SU-DHL-6 (cell line): ENCODE measurements at regions not wholly inside any gene's neighbourhood (a gene's known extent, or its start where the extent isn't known, plus 50 kb on each side); places are given as distances from the start of the nearest gene placed in this dataset.

Experiments used
- H2AFZ ChIP-seq: fragments of 200-600 bp; sonication (generic); 2 replicates; pipeline ENCODE4 v1.6.1; 2014; ENCODE audit warnings: low read depth, mild to moderate bottlenecking, moderate library complexity, mixed read lengths, antibody characterized with exemption, low read length; ENCODE audit not compliant: severe bottlenecking
- H3F3A ChIP-seq: fragments of 200-600 bp; shearing (Covaris generic); 2 replicates; pipeline ENCODE4 v1.6.0; 2016; ENCODE audit warnings: antibody characterized with exemption, mild to moderate bottlenecking; ENCODE audit not compliant: insufficient read depth
- H3K27ac ChIP-seq: fragments of 200-600 bp; sonication (generic); 2 replicates; pipeline ENCODE4 v1.5.1; 2016; ENCODE audit warnings: low read depth, mild to moderate bottlenecking, low read length, moderate library complexity, mixed read lengths
- H3K27me3 ChIP-seq: fragments of 200-600 bp; sonication (generic), shearing (Covaris generic); 2 replicates; pipeline ENCODE4 v1.6.0; 2014; ENCODE audit warnings: mild to moderate bottlenecking, low read length
- H3K36me3 ChIP-seq: fragments of 200-600 bp; sonication (generic); 2 replicates; pipeline ENCODE4 v1.6.1; 2014; ENCODE audit warnings: mild to moderate bottlenecking, low read length, mixed read lengths
- H3K4me2 ChIP-seq: fragments of 300-600, 200-600 bp; shearing (Covaris generic), sonication (generic); 2 replicates; pipeline ENCODE4 v1.6.0; 2014; ENCODE audit warnings: low read length, low read depth, mild to moderate bottlenecking; ENCODE audit not compliant: poor library complexity, severe bottlenecking
- H3K4me3 ChIP-seq: fragments of 200-600 bp; sonication (generic); 2 replicates; pipeline ENCODE4 v1.5.1; 2014; ENCODE audit warnings: antibody characterized with exemption, low read length, mild to moderate bottlenecking, mixed read lengths; ENCODE audit not compliant: insufficient read depth, poor library complexity, severe bottlenecking
- H3K79me2 ChIP-seq: fragments of 200-600 bp; sonication (generic); 2 replicates; pipeline ENCODE4 v1.6.1; 2014; ENCODE audit warnings: mild to moderate bottlenecking, low read length, moderate library complexity; ENCODE audit not compliant: insufficient read depth
- H3K9ac ChIP-seq: fragments of 200-600 bp; sonication (generic); 2 replicates; pipeline ENCODE4 v1.7.0; 2014; ENCODE audit warnings: mild to moderate bottlenecking, low read length
- H3K9me2 ChIP-seq: fragments of 200-600 bp; sonication (generic); replicated peaks from 2 replicates; pipeline ENCODE4 v1.6.1; 2014; ENCODE audit warnings: low read length; ENCODE audit not compliant: insufficient read depth
- H3K9me3 ChIP-seq: fragments of 200-600 bp; sonication (generic); 2 replicates; pipeline ENCODE4 v1.6.1; 2014; ENCODE audit warnings: low read length, mixed read lengths; ENCODE audit not compliant: insufficient read depth
- H4K20me1 ChIP-seq: fragments of 200-600 bp; sonication (generic); 2 replicates; pipeline ENCODE4 v1.6.1; 2014; ENCODE audit warnings: low read depth, mild to moderate bottlenecking, antibody characterized with exemption, low read length, moderate library complexity, mixed read lengths
- EZH2phosphoT487 ChIP-seq: fragments of 200-600 bp; sonication (generic), shearing (Covaris generic); conservative IDR thresholded peaks from 2 replicates; pipeline ENCODE4 v1.6.1; 2018; ENCODE audit warnings: mild to moderate bottlenecking, antibody characterized with exemption, low read length, moderate library complexity, mixed read lengths
- TF ChIP-seq, protein P1 (sequence below): fragments of 200-600 bp; sonication (generic); IDR thresholded peaks from one replicate; pipeline ENCODE4 v1.5.1; 2017; ENCODE audit warnings: antibody characterized with exemption, mild to moderate bottlenecking, low read length, moderate library complexity; ENCODE audit not compliant: insufficient read depth, poor library complexity, severe bottlenecking

DNA sequence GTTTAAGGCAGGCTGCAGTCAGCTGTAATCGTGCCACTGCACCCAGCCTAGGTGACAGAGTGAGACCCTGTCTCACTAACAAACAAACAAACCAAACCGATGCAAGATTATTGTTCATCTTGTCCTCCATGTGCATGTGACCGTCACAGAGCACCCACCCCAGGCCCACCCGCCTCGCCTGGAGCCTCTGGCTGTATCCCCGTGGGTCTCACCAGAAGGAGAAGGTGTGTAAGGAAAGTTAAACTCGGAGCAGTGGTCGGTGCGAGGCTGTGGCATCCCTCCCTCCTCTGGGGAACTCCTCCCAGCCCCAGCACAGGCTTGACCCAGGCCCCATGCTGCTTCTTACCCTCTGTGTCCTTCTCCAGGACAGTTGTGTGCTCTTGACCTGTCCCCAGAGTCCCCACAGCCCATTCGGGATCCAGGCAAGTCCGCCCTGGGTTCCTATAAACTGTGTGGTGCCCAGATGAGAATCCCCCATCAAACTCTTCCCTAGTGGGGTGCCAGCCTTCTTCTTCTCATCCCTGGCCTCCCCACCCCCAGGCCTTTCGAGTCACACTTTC lies 318.4 kb downstream of the AJAP1 start:
- Histone ChIP-seq H3K27me3 (no peaks in the 10 kb centered on the region), H3K79me2 (no peaks in the 10 kb centered on the region), H3K9me2 (no peaks in the 10 kb centered on the region), H3K27ac (no peak overlapping the region), H3K36me3 (no peaks in the 10 kb centered on the region), H4K20me1 (no peaks in the 10 kb centered on the region), H3K4me3 (no peak overlapping the region), H2AFZ (no peak overlapping the region), H3K4me2 (no peak overlapping the region), H3F3A (no peaks in the 10 kb centered on the region), H3K9ac (no peak overlapping the region), H3K9me3 (no peaks in the 10 kb centered on the region)
- TF ChIP-seq, protein P1, sequence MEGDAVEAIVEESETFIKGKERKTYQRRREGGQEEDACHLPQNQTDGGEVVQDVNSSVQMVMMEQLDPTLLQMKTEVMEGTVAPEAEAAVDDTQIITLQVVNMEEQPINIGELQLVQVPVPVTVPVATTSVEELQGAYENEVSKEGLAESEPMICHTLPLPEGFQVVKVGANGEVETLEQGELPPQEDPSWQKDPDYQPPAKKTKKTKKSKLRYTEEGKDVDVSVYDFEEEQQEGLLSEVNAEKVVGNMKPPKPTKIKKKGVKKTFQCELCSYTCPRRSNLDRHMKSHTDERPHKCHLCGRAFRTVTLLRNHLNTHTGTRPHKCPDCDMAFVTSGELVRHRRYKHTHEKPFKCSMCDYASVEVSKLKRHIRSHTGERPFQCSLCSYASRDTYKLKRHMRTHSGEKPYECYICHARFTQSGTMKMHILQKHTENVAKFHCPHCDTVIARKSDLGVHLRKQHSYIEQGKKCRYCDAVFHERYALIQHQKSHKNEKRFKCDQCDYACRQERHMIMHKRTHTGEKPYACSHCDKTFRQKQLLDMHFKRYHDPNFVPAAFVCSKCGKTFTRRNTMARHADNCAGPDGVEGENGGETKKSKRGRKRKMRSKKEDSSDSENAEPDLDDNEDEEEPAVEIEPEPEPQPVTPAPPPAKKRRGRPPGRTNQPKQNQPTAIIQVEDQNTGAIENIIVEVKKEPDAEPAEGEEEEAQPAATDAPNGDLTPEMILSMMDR = no peak
- TF ChIP-seq EZH2phosphoT487 = no peak

DNA sequence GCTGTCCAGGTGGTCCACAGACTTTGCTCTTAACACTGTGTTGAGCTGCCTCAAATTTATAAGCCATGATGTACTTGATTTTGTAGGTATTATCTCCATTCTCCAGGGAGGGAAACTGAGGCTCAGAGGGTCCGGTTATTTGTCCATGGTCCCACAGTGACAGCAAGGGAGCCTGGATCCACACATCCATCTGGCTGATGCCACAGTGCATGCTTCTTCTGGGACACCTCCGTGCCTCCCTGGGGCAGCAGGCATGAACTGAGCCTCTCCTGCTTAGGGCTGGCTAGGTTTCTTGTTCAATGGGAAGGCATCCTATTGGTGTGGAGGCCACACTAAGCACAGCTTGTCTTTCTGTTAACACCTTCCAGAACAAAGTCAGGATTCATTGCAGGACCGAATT lies 317.3 kb downstream of the AJAP1 start:
- Histone ChIP-seq H2AFZ (no peak overlapping the region), H3K27ac (no peak overlapping the region), H3K9me2 (no peaks in the 10 kb centered on the region), H3K4me3 (no peak overlapping the region), H3K79me2 (no peaks in the 10 kb centered on the region), H3K27me3 (no peaks in the 10 kb centered on the region), H3F3A (no peaks in the 10 kb centered on the region), H3K9me3 (no peaks in the 10 kb centered on the region), H3K36me3 (no peaks in the 10 kb centered on the region), H4K20me1 (no peaks in the 10 kb centered on the region), H3K9ac (no peak overlapping the region), H3K4me2 (no peak overlapping the region)
- TF ChIP-seq, protein P1 = no peak
- no peak for TF ChIP-seq EZH2phosphoT487

DNA sequence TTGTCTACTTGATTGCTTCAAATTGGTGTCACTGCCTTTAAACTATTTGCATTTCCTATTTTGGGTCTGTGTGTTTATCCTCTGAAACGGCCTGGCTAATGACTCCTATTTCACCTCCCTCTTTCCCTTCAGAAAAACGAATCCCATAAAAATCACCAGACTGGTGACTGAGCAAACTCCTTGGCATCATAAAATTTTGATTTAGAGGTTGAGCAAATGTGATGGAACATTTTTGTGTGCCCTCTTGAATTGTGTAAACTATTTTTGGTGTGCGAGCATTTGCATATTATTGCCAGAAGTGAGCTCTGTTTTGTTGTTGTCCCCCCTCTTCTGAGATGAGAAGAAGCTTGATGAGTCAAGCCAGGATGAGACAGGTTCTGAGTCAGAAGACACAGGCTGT lies 316.1 kb downstream of the AJAP1 start:
- TF ChIP-seq, protein P1 = no peak
- no peak for TF ChIP-seq EZH2phosphoT487
- Histone ChIP-seq H3K27me3 (no peaks in the 10 kb centered on the region), H3K79me2 (no peaks in the 10 kb centered on the region), H3K4me2 (no peak overlapping the region), H3K9me3 (no peaks in the 10 kb centered on the region), H4K20me1 (no peaks in the 10 kb centered on the region), H3K27ac (no peak overlapping the region), H2AFZ (no peak overlapping the region), H3K4me3 (no peak overlapping the region), H3K9ac (no peak overlapping the region), H3K9me2 (no peaks in the 10 kb centered on the region), H3K36me3 (no peaks in the 10 kb centered on the region), H3F3A (no peaks in the 10 kb centered on the region)
